Thyroid gland (tissue), 4 donors: ENCODE measurements at regions not wholly inside any gene's neighbourhood (a gene's known extent, or its start where the extent isn't known, plus 50 kb on each side); places are given as distances from the start of the nearest gene placed in this dataset.

Source experiments
- DNase-seq, 2 donors: peaks; one replicate each; pipeline ENCODE4 v3.0.0-alpha.2; 2019
- H3K27ac ChIP-seq, 3 donors: fragments of 200-600 bp; sonication (generic); 1 replicate in 2 of 3; 2 replicates in 1 of 3; pipeline ENCODE4 v1.5.1; 2016 to 2019; ENCODE audit warnings: mild to moderate bottlenecking in 1 of 3, moderate library complexity in 1 of 3
- H3K27me3 ChIP-seq: fragments of 200-600 bp; sonication (generic); one replicate; pipeline ENCODE4 v1.5.1; 2019
- H3K36me3 ChIP-seq, 2 donors: fragments of 200-600 bp; sonication (generic); one replicate each; pipeline ENCODE4 v1.5.1; 2016 to 2019
- H3K4me1 ChIP-seq, 2 donors: fragments of 200-600 bp; sonication (generic); one replicate each; pipeline ENCODE4 v1.5.1; 2017 to 2019
- H3K4me3 ChIP-seq, 3 donors: fragments of 200-600 bp; sonication (generic); replicated peaks in 1 of 3; 1 replicate in 2 of 3; 2 replicates in 1 of 3; pipeline ENCODE4 v1.5.1; 2016; ENCODE audit warnings: mild to moderate bottlenecking in 1 of 3
- H3K9me3 ChIP-seq: fragments of 200-600 bp; sonication (generic); one replicate; pipeline ENCODE4 v1.5.1; 2017
- CTCF ChIP-seq, 6 experiments: fragments of 200-600 bp in 3 of 6; fragments of 450-650 bp in 3 of 6; sonication (generic) in 3 of 6; IDR thresholded peaks; one replicate each; pipeline ENCODE4 v1.5.1; 2016 to 2019; ENCODE audit warnings: antibody characterized with exemption in 6 of 6, mild to moderate bottlenecking in 2 of 6, inconsistent platforms in 1 of 6, moderate library complexity in 1 of 6
- POLR2A ChIP-seq, 2 donors: fragments of 450-650 bp; IDR thresholded peaks; one replicate each; pipeline ENCODE4 v1.6.1; 2017; ENCODE audit warnings: antibody characterized with exemption in 2 of 2, mild to moderate bottlenecking in 2 of 2, moderate library complexity in 1 of 2
- WGBS, 2 donors: methylation state at CpG; one replicate each; pipeline ENCODE4 v1.1.5; 2017; 5-methylcytosine and 5-hydroxymethylcytosine counted together
- intact Hi-C: fragments of 100-400 bp; cut with DNase I; formaldehyde crosslinking; loops from one replicate; pipeline ENCODE4 v1.15.1; 2023

DNA sequence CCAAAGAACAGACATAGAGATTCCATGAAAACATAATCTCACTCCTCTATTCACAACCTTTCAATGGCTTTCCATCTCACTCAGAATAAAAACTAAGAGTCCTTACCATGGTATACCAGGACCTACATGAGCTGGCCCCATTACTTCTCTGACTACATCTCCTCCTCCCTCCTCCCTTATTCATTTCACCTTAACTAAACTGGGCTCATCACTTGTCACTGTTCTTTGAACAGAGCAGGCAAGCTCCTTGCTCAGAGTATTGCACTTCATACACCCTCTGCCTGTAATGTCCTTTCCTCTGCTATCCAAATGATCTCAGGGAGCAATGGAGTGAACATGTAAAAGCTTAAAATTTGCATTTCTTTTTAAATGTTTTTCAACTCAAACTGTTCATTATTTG lies 142.0 kb downstream of the MRPL39 start:
- intact Hi-C loops: no loop called here

DNA sequence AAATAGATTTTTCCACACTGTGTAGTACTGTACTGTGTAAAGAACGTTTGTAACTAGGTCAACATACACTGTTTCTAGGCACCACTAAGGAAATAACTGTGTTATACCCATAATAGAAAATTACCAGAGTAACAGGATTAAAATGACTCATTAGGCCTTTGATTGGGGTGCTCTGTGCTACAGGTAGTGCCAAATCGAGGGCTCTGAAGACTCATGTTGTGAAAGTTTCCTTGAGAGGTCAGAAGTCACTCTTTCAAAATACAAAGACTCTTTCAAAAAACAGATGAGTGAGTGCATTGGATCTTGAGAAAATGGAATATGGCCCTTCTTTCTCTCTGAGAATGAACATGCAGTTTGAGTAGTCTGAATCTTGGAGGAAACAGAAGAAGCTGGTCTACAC lies 143.0 kb downstream of the MRPL39 start:
- Histone ChIP-seq H3K36me3 (no peaks in the 10 kb centered on the region), H3K4me1 (no peaks in the 10 kb centered on the region), H3K4me3 (no peak overlapping the region), H3K9me3 (no peaks in the 10 kb centered on the region), H3K27me3 (no peaks in the 10 kb centered on the region), H3K27ac (no peak overlapping the region)
- WGBS, 2 donors: 51 to 61% methylated on average over 2 of the region's 2 CpGs
- DNase-seq: no peak
- no peak for TF ChIP-seq CTCF (IDR thresholded peaks at IDR 0.05)
- no peak for TF ChIP-seq POLR2A (IDR thresholded peaks at IDR 0.05)
- intact Hi-C loops: no loop called here

More for the DNA sequence above, 142.0 kb downstream of the MRPL39 start:
- no peak for DNase-seq
- Histone ChIP-seq H3K27ac (no peak overlapping the region), H3K4me3 (no peak overlapping the region), H3K27me3 (no peaks in the 10 kb centered on the region), H3K36me3 (no peaks in the 10 kb centered on the region), H3K4me1 (no peaks in the 10 kb centered on the region), H3K9me3 (no peaks in the 10 kb centered on the region)
- TF ChIP-seq POLR2A (IDR thresholded peaks at IDR 0.05): no peak
- TF ChIP-seq CTCF (IDR thresholded peaks at IDR 0.05): no peak

DNA sequence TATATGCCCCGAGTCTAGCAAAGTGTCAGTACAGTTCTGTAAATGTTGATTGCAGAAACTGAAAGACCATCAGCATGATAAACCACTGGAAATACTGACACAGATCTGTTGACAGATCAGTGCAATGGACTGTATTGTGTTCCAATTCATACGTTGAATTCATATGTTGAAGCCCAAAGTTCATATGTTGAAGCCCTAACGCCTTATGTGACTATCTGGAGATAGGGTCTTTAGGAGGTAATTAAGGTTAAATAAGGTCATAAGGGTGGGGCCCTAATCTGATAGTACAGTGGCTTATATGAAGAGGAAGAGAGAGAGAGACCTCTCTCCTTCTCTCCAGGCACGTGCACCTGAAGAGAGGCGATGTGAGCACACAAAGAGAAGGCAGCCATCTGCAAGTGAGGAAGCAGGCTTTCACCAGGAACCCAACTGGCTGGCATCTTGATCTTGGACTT lies 144.7 kb downstream of the MRPL39 start:
- Histone ChIP-seq H3K4me3 (no peak overlapping the region), H3K9me3 (no peaks in the 10 kb centered on the region), H3K27ac (no peak overlapping the region), H3K4me1 (no peaks in the 10 kb centered on the region), H3K36me3 (no peaks in the 10 kb centered on the region), H3K27me3 (no peaks in the 10 kb centered on the region)
- intact Hi-C loops: no loop called here
- TF ChIP-seq CTCF (IDR thresholded peaks at IDR 0.05) (no peak), POLR2A (IDR thresholded peaks at IDR 0.05) (no peak)
- DNase-seq: no peak
- 88 to 89% methylated on average over 5 of the region's 5 CpGs for WGBS, 2 donors

GRCh38 chr21:25461725-25462124 lies 145.6 kb downstream of the MRPL39 start:
- no peaks in the 10 kb centered on the region for H3K9me3 ChIP-seq
- TF ChIP-seq POLR2A (IDR thresholded peaks at IDR 0.05) (no peak), CTCF (IDR thresholded peaks at IDR 0.05) (no peak)
- no peaks in the 10 kb centered on the region for H3K27me3 ChIP-seq
- DNase-seq: no peak
- 12 to 15% methylated on average over 1 of the region's 1 CpG for WGBS, 2 donors
- no peaks in the 10 kb centered on the region for H3K4me1 ChIP-seq
- H3K4me3 ChIP-seq: no peak overlapping the region
- no peak overlapping the region for H3K27ac ChIP-seq
- intact Hi-C loops: no loop called here
- H3K36me3 ChIP-seq: no peaks in the 10 kb centered on the region

DNA sequence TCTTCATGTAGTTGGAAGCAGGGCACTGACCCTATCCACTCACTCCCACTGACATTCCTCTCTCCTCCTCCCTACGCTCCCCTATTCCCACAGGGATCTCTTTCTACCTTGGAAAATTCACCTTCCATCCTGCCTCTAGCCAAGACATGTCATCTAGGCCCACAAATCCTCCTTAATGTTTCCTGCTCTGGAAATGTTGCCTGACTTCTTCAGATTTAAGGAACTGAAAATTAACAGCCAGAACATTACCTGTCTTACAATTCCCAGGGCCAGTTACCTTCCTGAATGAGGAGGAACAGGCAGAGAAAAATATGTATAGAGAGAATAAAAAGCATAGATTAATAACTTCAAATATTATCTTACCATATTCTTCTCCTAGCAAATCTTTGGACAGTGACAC lies 147.3 kb downstream of the MRPL39 start:
- DNase-seq: no peak
- no peaks in the 10 kb centered on the region for H3K4me1 ChIP-seq
- 88 to 98% methylated on average over 1 of the region's 1 CpG for WGBS, 2 donors
- no peaks in the 10 kb centered on the region for H3K9me3 ChIP-seq
- H3K36me3 ChIP-seq: no peaks in the 10 kb centered on the region
- intact Hi-C loops: no loop called here
- no peak for TF ChIP-seq CTCF (IDR thresholded peaks at IDR 0.05)
- no peak for TF ChIP-seq POLR2A (IDR thresholded peaks at IDR 0.05)
- no peak overlapping the region for H3K4me3 ChIP-seq
- no peak overlapping the region for H3K27ac ChIP-seq
- H3K27me3 ChIP-seq: no peaks in the 10 kb centered on the region
